ENCODE measurements at regions not wholly inside any gene's neighbourhood (a gene's known extent, or its start where the extent isn't known, plus 50 kb on each side); places are given as distances from the start of the nearest gene placed in this dataset.

DNA sequence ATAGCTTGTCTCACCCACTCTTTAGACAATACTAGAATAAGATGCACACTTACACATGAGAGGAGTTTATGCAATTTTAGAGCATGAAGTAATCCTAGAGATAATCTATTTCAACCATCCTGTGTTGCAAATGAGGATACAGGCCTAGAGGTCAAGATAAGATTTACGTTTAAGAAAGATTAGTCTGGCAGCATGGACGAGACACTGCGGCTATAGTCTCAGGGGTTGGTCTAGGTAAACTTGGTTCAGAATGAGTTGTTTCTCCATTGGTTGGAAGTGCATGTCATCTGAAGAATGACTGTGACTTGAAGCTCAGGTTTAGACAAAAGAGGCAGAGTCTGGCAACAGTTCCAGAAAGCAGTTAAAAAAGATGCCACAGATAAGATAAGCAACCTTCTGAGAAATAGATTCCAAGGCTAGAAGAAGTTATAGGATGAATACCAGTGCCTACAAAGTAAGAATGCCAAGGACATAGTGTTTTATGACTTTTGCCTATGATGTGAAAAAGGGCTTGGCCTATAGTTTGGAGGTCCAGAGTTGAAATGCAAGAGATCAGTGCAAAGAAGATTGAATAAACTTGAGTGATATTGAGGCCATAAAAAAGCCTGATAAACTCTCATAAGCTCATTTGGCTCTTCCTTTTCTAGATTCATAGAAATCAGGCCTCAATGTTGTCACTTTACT is 631.0 kb downstream of the SQOR start:
- no peak for DNase-seq

DNA sequence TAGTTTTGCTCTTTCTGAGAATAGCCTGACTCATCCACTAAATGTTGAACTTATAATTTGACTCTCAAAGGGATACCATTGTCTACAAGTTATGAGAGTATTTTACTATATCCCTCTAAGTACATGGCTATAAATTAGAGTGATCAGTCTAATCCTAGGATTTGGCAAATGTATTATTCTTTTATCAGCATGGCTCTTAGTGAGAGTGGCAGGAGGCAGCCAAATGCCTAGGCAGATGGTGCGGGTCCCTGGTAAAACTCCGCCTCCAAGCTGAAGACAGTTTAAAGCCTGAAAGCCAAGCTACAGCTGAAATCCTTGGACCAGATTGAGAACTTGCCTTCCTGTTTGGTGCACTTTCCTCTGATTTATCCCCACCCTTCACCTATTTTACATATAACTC is 631.8 kb downstream of the SQOR start:
- DNase-seq = no peak

DNA sequence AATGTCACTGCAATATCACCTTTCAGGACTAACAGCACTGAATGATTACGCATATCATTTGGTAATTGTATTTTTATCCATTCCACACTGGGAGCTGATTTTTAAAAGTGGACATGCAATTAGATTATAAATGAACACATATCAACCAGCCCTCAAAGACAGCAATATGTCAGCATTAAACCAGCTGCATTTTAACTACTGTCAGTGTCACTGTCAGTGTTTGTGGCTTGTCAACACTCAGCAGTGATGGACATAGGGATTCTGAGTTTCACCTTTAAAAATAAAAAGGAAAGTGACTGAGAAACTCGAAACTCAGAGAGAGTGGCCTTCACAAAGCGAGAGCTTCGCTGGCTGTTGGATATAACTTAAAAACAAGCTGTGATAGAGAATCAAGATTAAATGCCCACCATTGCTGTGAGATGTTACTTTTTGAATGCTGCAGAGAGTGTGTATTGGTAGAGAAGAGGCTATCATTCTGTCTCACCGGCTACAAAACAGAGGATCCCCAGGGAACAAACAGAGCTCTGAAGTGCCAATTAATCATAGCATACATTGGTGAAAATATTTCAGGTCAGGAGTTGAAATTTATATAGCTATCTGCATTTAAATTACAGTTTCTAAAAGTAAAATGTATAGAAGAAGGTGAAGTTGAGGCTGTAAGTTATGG is 635.8 kb downstream of the SQOR start:
- no peak for DNase-seq

DNA sequence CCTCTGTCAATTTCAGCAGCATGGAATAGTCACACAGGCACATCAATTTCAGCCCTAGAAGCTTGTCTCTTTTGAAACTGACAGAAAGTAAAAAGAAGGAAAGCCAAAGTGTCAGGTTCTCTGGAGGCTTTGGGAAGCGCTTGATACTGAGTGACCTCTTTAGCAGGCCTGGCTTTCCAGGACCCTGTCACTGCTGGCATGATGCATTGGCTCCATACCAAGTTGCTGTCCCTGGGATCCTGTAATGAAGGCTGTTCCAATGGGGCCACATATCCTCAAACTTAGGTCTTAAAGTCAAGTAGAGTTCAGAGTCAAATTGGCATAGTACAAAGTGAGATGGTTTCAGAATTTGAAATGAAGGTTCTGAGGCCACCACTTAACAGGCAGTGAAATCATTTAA is 640.9 kb downstream of the SQOR start:
- no peak for DNase-seq

DNA sequence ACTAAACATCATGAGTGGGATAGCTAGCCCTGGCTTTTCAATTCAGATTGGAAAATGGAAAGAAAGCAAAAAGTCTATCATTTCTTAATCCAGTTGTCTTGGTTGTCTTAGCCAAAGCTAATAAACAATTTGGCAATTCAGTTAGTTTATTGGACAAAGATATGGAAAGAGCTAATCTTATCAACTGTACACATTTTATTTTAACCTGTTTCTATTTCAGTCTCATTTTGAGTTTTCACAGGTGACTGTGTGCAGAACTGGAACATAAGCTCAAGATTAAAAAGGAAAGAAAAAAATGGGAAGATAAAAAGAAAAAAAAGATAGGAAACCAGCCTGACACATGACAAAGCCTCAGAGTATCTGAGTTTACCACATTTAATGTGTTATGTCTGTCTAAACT is 642.6 kb downstream of the SQOR start:
- DNase-seq = no peak

DNA sequence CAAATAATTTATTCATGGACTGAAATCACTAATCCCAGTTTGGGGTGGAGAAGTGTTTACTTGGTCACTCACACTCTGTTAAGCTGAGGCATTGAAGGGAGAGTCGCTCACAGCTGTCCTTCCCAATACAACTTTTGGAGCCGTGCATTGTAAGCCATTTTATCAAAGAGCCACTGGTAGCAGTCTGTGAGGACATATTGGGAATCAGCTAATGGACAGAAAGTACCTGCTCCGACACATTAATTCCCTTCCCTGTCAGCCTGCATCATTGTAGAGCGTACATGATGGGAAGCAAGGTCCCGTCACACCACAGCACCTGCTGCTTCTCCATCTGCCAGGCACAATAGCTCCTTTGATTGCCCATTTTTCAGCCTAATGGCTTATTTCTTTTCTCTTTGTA is 643.2 kb downstream of the SQOR start:
- DNase-seq = no peak

DNA sequence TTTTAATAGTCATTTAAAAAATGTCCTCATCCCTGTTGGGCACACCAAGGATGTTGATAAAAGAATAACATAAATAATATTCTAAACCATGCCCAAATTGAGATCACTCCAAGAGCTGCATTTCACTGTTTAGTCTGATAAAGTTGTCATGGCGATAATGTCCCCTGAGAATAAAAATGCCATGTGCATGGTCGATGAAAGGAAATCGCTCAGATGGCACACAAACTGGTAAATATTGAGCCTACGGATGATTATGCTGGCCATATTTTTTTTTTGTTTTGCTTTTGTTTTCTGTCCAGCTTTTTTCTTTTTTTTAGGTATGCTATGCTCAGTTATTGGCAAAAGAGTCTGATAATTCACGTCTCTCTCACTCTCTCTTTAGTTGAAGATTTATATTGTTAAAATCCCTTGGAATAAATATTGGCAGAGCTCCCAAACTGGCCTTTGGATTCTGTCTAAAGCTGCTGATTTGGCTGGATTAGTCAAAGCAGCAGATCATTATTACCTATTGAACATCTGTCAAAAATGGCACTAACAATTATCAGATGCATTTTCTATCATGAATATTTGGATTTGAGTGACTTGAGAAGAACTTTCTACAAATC is 643.8 kb downstream of the SQOR start:
- DNase-seq = no peak

DNA sequence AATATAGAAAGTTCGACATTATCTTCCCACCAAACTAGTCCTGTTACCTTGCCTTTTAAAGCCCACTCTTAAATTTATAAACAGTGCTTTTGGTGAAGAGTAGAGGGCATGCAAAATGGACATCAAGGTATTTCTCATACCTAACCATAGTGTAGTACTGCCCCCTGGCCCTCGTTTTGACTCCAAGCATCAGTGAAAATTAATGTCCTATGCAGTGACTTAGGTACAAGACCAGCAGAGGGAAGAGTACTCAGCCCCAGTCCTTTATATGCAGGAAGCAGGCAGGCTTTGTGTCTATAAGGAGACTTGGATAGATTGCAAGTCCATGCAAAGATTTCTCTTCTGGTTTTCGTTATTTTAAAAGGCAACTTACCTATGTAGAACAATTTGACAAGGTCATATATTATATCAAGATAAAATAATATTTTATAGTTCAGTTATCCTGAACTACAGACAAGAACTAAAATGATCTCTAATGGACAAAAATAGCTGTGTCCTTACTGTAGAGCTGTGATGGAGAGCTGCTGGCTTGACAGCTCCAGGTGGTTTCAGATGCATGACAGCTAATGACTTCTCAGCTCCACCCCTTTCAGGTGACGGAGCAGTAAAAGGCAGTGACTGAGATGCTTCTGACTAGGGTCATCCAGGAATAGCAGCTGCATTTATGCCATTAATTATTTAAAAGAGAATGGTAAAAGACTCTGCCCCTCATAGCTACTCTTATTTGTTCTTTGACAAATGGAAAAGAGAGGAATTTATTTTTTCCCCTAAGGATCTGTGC is 646.1 kb downstream of the SQOR start:
- no peak for DNase-seq

DNA sequence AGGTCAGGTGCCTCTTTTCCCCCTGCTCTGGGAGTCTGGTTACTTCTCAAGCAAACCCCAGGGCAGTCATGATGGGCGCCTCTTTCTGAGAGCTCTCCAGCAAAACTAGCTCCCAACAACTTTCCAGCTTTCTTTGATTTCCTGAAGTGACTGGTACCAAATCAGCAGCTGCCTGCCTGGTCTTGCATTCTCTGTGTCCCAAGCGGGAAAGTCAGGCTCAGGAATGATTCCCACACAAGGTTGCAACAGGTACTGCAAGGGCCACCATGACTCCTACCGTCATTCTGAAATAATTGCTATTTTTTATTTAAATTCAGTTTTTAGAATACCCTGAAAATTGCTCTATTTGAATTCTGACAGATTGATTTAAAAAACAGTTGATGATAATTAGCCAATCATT is 658.7 kb downstream of the SQOR start:
- no peak for DNase-seq

DNA sequence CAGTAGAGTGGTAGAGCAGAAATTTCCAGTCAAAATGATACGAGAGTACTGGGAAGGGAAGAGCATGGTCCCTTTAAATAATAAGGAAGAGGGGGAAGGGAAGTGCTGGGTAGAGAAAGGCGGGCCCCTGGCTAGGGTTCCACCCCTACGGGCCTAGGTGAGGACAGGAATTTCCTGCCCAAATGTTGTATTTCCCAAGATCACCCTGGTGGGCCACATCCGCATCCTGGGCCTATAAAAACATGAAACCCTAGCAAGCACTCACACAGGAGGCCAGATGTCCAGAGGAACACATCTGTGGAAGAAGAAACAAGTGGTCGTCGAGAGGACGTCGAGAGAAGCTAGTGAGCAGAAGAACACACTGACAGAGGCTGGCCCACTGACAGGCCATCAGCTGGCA is 661.2 kb downstream of the SQOR start:
- DNase-seq = no peak

DNA sequence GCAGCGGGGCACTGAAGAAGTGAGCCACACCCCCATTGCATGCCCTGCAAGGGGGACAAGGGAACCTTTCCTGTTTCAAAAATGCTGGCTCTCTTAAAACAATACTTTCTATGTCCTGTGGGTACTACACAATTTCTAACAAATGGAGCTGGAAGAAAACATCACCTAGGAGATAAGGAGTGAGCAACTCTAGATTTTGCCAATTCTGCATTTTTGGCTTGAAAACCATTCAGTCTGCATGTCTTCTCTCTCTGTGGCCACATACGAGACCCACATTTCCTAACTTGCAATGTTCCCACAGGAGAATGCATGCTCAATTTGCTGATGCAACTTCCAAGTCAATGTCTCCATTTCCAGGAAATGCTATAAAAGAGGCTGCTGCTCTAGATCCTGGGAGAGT is 662.0 kb downstream of the SQOR start:
- DNase-seq = peak; percentile 41

DNA sequence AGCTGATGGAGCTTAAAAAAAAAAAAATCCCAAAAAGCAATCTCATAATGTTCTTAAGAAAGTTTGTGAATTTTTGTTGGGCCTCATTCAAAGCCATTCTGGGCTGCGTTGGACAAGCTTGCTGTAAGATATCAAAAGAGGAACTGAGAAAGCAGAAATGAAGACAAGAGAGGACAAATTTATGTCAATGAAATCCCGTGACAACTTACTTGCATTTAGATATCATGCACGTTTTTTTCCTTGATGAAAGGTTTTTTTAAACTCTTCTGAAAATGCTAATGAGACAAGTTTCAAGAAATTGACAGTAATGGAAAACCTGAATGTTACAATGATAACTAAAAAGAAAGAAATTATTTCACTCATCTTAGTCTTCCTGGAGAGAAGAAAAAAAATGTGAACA is 662.9 kb downstream of the SQOR start:
- peak; percentile 89 for DNase-seq

DNA sequence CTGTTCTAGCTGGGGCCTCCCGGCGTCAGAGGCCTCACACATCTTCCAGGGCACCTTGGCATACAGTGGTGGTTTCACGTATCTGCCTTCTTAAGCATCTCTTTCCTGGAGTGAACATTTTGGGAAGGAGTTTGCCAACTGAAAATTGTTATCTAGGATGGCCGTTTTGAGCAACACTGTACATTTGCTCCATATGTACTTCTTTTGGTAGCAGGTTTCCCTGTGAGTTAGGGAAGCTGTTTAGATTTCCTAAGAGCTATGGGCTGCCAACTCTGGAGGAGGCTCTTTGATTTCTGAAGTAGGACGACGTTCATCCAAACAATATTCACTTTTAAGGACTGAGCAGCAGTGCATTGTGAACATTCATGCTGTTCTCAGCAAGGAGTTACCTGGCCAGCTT is 665.9 kb downstream of the SQOR start:
- no peak for DNase-seq

DNA sequence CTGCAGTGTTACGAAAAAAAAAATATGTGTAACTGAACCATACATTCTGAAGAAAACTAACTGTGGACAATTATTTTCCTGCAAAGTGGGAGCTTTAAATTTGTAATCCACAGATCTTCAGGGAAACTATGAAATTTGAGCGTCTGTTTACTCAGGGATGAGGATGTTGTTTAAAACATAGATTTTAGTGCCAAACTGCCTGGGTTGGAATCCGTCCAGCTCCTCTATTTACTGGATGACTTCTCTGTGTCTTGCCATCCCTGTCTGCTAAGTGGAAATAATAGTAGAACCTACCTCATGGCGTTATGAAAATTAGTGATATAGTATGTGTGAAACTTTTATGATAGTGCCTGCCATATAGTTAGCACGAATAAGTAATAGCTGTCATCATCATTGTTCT is 666.5 kb downstream of the SQOR start:
- DNase-seq = no peak

DNA sequence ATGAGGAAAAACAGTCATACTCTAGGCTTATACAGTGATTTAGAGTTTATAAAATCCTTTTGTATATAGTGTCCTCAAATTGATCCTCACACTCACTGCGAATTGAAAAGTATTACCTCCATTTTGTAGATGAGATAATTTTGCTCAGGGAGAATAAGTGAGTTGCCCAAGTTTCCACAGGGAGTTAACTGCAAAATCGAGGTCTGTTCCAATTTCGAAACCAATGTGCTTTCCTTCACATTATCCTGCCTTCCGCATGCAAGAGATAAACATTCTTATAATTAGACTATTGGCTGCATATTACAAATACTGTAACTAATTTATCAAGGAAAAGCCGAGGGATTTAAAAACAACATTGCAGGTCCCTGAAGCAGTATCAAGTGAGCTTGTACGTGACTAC is 667.0 kb downstream of the SQOR start:
- no peak for DNase-seq

DNA sequence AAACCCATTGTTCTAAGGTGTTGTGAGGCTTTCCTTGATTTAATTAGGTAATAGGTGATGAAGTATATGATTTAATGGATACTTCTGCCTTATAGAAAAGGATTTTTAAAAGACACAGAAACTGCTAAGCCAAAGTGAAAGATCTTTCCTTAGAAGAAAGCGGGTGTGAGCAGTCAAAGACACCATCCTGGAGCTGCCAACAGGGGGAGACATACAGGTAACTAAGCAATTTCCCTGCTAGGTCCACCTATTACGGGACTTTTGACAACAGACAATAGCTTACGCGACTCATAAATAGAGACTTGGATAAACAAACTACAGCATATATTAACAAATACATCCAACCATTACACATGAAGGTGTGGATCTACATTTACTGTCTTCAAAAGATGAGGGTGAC is 669.5 kb downstream of the SQOR start:
- DNase-seq = no peak

DNA sequence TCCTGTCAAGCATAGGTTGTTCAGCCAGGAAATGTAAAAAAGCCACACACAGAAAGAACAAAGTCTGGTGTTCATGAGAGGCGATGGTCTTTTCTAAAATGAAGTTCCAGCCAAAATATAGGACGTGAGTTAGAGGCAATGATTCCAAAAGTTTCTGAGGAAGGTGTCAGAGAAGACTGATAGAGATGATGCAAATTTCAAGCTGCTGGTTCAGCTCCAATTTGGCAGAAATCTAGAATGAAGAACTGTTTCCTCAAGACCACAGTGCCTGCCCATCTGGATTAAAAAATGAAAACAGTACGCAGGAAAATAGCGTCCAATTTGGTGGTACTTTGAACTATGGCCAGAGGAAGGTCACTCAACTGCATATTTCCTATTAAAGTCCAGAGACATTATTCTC is 672.9 kb downstream of the SQOR start:
- no peak for DNase-seq

DNA sequence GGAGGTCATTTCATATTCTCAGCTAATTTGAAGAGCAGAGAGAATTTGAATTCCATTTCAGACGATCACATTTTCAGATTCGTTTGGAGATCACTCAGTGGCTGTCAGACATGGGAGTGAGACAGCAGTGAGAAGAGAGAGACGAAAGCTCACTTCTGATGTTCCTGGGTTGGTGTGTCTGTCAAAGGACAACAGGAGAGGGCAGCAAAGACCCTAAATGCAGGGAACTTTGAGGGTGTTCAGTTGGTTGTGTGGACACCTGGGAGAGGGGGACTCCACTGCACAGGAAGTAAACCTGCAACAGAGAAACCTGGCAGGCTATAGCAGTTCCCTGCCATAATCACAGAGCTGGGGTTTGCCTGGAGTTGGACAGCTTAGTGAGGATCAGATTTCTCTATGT is 675.1 kb downstream of the SQOR start:
- DNase-seq = no peak

DNA sequence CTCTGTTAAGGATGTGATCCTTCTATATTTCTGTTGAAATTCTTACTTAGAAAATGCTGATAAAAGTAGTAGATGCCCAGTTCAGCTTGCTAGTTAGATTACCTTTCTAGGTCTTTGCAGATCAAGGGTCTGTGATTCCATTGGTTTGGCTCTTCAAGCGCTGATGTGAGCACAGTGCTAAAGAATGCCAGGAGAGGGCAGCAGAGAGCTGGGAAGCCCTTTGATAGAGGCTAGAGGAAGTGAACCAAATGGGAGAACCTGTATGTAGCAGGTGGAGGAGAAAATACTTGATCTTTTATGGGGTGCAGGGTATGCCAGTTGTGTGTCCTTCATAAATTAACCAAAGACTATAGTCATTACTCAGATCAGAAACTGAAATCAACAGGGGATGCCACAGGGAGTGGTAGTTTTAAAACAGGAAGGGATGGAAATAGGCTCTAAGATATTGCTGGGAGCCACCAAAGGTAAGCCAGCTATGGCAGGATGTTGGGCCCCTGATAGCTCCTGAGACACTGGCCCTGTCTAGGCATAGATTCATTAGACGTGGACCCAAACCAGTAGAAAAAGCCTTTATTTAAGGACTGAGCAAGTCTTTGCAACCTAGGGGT is 677.4 kb downstream of the SQOR start:
- peak; percentile 39 for DNase-seq

DNA sequence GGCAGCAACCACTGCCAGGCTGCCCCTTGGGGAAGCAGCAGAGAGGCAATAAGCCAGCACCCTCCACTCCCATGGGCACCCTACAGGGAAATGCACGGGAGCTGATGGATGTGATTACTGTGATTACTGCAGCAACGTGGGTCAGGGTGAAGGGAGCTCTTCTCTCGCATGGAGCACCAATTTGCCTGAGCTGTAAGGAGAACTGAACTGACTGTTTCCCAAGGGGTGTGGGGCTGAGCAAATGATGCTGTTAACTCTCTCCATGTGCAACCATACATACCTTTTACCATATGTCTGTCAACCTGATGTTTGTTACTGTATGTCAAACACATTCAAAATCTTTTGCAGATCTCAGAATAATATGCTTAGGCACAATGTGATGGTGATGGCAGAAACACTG is 680.6 kb downstream of the SQOR start:
- no peak for DNase-seq

DNA sequence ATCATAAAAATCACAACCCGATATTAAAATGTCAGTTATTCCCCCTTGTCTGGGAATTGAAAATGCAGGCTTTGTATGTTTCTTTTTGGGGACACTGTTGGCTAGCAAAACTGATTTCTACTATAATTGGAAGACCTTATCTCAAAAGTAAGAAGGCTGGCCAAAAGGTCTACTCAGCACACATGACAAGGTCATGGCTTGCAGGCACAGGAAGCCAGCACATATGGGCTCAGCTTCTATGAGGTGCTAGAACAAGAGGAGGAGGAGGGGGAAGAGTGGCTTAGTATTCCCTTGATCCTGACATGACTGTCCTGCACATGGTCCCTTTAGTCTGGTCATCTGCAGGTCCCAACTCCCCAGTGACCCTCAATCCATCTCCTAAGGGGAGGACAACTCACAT is 681.2 kb downstream of the SQOR start:
- no peak for DNase-seq

DNA sequence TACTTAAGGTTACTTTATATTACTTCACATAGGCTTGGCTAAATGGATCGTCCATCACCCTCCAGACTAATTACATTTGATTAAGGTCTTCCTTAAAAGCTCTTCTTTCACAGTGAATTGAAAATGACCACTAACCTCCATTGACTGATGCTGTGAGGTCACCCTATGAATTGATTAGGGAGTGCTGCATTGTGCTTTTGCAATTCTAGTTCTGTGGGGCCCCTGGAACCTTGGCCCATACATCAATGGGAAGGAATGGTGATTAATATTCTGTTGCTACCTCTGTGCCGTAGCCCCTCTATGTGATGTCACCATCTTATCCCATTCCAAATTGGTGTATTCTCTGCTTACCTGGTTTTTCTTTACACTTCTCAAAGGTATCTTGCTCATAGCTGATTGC is 682.2 kb downstream of the SQOR start:
- no peak for DNase-seq

DNA sequence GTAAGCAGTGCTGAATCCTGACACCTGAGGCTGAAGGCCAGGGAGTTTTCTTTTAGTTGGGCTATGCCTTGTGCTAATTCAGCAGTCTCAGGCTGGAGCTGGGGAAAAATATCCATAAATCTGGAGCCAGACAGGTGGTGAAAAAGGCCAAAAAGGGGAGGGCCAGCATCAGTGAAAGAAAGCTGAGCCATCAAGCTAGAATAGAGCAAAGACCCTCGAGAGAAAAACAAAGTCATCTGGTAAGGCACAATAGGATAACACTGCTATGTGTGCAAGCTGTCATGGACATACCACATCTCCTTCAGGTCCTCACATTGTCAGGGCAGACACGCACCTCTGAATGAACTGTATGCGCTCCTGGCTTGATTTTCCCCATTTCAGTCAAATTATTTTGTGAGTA is 687.9 kb downstream of the SQOR start:
- DNase-seq = no peak

DNA sequence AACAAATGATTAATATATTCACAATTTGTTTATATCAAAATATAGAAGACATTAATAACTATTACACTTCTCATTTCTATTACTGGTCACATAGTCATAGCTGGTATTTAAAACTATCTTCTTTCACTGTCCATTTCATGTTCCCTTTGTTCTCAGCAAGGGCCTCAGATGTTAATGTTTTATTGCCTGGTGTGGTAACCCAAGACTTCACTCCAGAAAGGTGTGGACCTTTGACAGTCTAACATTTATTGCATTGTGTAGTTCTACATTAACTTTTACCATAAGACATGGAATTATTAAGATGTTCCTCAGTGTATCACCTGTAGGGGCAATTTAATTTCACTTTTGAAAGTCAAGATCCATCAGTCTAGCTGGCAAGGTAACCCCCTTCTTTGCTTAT is 691.3 kb downstream of the SQOR start:
- no peak for DNase-seq

Data from MV-4-11 (cell line).